Erythroblast (primary cell): ENCODE measurements at regions not wholly inside any gene's neighbourhood (a gene's known extent, or its start where the extent isn't known, plus 50 kb on each side); places are given as distances from the start of the nearest gene placed in this dataset.

Experiments
- GATA1 ChIP-seq: IDR thresholded peaks from 2 replicates; pipeline ENCODE4 v1.6.1; 2011; ENCODE audit warnings: low read depth, mild to moderate bottlenecking, control low read depth, low read length, moderate library complexity
- POLR2A ChIP-seq: IDR thresholded peaks from 2 replicates; pipeline ENCODE4 v1.6.1; 2011; ENCODE audit warnings: mild to moderate bottlenecking, low read length

GRCh38 chr3:39725321-39725720, 84.1 kb upstream of the MYRIP start:
- TF ChIP-seq POLR2A (no peak), GATA1 (no peak)
